K562 (cell line): ENCODE measurements at regions not wholly inside any gene's neighbourhood (a gene's known extent, or its start where the extent isn't known, plus 50 kb on each side); places are given as distances from the start of the nearest gene placed in this dataset.

Experiments
- ADNP ChIP-seq: fragments of 200-800 bp; sonication (Bioruptor generic); IDR thresholded peaks from 2 replicates; pipeline ENCODE4 v1.6.1; 2016; ENCODE audit warnings: missing genetic modification characterization, missing compliant biosample characterization
- DNMT1 ChIP-seq: fragments of 450-650 bp; IDR thresholded peaks from 2 replicates; pipeline ENCODE4 v1.6.1; 2016; ENCODE audit warnings: antibody characterized with exemption, mild to moderate bottlenecking
- EP300 ChIP-seq: IDR thresholded peaks from 2 replicates; pipeline ENCODE4 v1.6.1; 2012; ENCODE audit warnings: low read length, improper control_type of control experiment
- HDAC3 ChIP-seq: fragments of 450-650 bp; IDR thresholded peaks from 2 replicates; pipeline ENCODE4 v1.6.1; 2018; ENCODE audit warnings: borderline replicate concordance, mild to moderate bottlenecking, moderate library complexity; ENCODE audit not compliant: partially characterized antibody
- KDM2B ChIP-seq: fragments of 250-450 bp; sonication (Bioruptor Pico); IDR thresholded peaks from 2 replicates; pipeline ENCODE4 v1.8.0; 2021; ENCODE audit warnings: mild to moderate bottlenecking, moderate library complexity
- NCOA1 ChIP-seq: fragments of 450-650 bp; IDR thresholded peaks from 2 replicates; pipeline ENCODE4 v1.6.1; 2016; ENCODE audit warnings: low read depth
- POLR2H ChIP-seq: IDR thresholded peaks from 2 replicates; pipeline ENCODE4 v1.6.1; 2016; ENCODE audit warnings: missing genetic modification characterization, low read depth, mild to moderate bottlenecking, control low read depth, missing compliant biosample characterization, moderate library complexity
- TBL1XR1 ChIP-seq, 2 experiments: IDR thresholded peaks; 2 replicates each; pipeline ENCODE4 v1.6.1; 2012; ENCODE audit warnings: improper control_type of control experiment in 2 of 2, low read length in 2 of 2, mild to moderate bottlenecking in 1 of 2
- ZNF12 ChIP-seq: sonication (generic); formaldehyde crosslinking; IDR thresholded peaks from 2 replicates; pipeline ENCODE4 v1.4.0; 2020; ENCODE audit warnings: mild to moderate bottlenecking, missing genetic modification reagents
- ZNF780A ChIP-seq: fragments of 250-450 bp; sonication (Bioruptor Pico); IDR thresholded peaks from 2 replicates; pipeline ENCODE4 v1.5.0; 2021; ENCODE audit warnings: mild to moderate bottlenecking
- TF ChIP-seq, protein P1 (sequence below), 2 experiments: fragments of 450-650 bp in 1 of 2; sonication (generic) in 1 of 2; formaldehyde crosslinking in 1 of 2; IDR thresholded peaks in 1 of 2; conservative IDR thresholded peaks in 1 of 2; 2 replicates each; pipeline versions ENCODE4 v1.6.1 to v1.8.1; 2016 to 2023; ENCODE audit warnings: mild to moderate bottlenecking in 2 of 2, moderate library complexity in 2 of 2, inconsistent platforms in 1 of 2, missing genetic modification reagents in 1 of 2
- TF ChIP-seq, protein P2 (sequence below): fragments of 200-800 bp; sonication (Bioruptor generic); IDR thresholded peaks from 2 replicates; pipeline ENCODE4 v1.6.1; 2017; ENCODE audit warnings: missing genetic modification characterization, missing compliant biosample characterization
- TF ChIP-seq, protein P3 (sequence below), 3 experiments: IDR thresholded peaks in 2 of 3; conservative IDR thresholded peaks in 1 of 3; 2 replicates each; pipeline ENCODE4 v1.5.1; 2011 to 2012; ENCODE audit warnings: low read length in 3 of 3, mild to moderate bottlenecking in 3 of 3, control low read depth in 2 of 3, improper control_type of control experiment in 1 of 3, inconsistent platforms in 1 of 3, low read depth in 1 of 3, mixed read lengths in 1 of 3, moderate library complexity in 1 of 3; ENCODE audit not compliant: insufficient read depth in 2 of 3
- TF ChIP-seq, protein P4 (sequence below): sonication (generic); formaldehyde crosslinking; IDR thresholded peaks from 2 replicates; pipeline ENCODE4 v1.8.1; 2023; ENCODE audit warnings: missing genetic modification reagents, mild to moderate bottlenecking, borderline replicate concordance

DNA sequence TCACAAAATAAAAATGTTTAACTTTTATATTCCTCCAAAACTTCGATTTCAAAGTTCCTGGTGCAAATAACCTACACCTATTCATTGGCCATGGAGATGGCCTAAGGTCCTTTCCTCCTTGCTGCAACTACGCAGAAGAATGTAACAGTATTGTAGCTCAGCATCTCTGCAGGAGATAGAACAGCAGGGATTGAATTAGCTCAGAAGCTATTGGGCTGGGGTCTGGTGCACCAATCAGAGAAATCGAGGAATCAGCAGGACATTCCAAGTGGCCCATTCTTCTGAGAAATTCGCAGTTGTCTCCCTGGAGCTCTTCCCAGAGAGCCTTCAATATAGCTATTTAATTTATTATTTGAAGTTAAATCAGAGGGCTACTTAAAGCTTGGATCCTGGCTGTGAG lies 560.6 kb downstream of the GATA3 start:
- TF ChIP-seq ADNP (no peak), TBL1XR1 (IDR thresholded peaks at IDR 0.05; ENCODE audit: low read length in 2 of 2) (no peak), DNMT1 (no peak), ZNF780A (CRISPR knock-in tag) (no peak), KDM2B (no peak), POLR2H (tag) (no peak), HDAC3 (no peak), EP300 (no peak), NCOA1 (no peak), ZNF12 (CRISPR knock-in tag) (no peak)
- TF ChIP-seq, protein P1, sequence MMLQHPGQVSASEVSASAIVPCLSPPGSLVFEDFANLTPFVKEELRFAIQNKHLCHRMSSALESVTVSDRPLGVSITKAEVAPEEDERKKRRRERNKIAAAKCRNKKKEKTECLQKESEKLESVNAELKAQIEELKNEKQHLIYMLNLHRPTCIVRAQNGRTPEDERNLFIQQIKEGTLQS (IDR thresholded peaks at IDR 0.05), result no peak
- TF ChIP-seq, protein P1 (CRISPR knock-in tag; conservative IDR thresholded peaks at IDR 0.05), result no peak
- TF ChIP-seq, protein P2, sequence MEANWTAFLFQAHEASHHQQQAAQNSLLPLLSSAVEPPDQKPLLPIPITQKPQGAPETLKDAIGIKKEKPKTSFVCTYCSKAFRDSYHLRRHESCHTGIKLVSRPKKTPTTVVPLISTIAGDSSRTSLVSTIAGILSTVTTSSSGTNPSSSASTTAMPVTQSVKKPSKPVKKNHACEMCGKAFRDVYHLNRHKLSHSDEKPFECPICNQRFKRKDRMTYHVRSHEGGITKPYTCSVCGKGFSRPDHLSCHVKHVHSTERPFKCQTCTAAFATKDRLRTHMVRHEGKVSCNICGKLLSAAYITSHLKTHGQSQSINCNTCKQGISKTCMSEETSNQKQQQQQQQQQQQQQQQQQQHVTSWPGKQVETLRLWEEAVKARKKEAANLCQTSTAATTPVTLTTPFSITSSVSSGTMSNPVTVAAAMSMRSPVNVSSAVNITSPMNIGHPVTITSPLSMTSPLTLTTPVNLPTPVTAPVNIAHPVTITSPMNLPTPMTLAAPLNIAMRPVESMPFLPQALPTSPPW, result no peak
- TF ChIP-seq, protein P3, sequence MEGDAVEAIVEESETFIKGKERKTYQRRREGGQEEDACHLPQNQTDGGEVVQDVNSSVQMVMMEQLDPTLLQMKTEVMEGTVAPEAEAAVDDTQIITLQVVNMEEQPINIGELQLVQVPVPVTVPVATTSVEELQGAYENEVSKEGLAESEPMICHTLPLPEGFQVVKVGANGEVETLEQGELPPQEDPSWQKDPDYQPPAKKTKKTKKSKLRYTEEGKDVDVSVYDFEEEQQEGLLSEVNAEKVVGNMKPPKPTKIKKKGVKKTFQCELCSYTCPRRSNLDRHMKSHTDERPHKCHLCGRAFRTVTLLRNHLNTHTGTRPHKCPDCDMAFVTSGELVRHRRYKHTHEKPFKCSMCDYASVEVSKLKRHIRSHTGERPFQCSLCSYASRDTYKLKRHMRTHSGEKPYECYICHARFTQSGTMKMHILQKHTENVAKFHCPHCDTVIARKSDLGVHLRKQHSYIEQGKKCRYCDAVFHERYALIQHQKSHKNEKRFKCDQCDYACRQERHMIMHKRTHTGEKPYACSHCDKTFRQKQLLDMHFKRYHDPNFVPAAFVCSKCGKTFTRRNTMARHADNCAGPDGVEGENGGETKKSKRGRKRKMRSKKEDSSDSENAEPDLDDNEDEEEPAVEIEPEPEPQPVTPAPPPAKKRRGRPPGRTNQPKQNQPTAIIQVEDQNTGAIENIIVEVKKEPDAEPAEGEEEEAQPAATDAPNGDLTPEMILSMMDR (IDR thresholded peaks at IDR 0.05 in 2 of 3, conservative IDR thresholded peaks at IDR 0.05 in 1 of 3; ENCODE audit: insufficient read depth in 2 of 3, low read depth in 1 of 3, low read length in 3 of 3), result no peak
- TF ChIP-seq, protein P4, sequence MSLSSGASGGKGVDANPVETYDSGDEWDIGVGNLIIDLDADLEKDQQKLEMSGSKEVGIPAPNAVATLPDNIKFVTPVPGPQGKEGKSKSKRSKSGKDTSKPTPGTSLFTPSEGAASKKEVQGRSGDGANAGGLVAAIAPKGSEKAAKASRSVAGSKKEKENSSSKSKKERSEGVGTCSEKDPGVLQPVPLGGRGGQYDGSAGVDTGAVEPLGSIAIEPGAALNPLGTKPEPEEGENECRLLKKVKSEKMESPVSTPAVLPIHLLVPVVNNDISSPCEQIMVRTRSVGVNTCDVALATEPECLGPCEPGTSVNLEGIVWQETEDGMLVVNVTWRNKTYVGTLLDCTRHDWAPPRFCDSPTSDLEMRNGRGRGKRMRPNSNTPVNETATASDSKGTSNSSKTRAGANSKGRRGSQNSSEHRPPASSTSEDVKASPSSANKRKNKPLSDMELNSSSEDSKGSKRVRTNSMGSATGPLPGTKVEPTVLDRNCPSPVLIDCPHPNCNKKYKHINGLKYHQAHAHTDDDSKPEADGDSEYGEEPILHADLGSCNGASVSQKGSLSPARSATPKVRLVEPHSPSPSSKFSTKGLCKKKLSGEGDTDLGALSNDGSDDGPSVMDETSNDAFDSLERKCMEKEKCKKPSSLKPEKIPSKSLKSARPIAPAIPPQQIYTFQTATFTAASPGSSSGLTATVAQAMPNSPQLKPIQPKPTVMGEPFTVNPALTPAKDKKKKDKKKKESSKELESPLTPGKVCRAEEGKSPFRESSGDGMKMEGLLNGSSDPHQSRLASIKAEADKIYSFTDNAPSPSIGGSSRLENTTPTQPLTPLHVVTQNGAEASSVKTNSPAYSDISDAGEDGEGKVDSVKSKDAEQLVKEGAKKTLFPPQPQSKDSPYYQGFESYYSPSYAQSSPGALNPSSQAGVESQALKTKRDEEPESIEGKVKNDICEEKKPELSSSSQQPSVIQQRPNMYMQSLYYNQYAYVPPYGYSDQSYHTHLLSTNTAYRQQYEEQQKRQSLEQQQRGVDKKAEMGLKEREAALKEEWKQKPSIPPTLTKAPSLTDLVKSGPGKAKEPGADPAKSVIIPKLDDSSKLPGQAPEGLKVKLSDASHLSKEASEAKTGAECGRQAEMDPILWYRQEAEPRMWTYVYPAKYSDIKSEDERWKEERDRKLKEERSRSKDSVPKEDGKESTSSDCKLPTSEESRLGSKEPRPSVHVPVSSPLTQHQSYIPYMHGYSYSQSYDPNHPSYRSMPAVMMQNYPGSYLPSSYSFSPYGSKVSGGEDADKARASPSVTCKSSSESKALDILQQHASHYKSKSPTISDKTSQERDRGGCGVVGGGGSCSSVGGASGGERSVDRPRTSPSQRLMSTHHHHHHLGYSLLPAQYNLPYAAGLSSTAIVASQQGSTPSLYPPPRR (CRISPR knock-in tag), result no peak
